Brain microvascular endothelial cell (primary cell): ENCODE measurements at regions not wholly inside any gene's neighbourhood (a gene's known extent, or its start where the extent isn't known, plus 50 kb on each side); places are given as distances from the start of the nearest gene placed in this dataset.

Experiments
- DNase-seq: peaks from one replicate; pipeline ENCODE4 v3.0.0-alpha.2; 2020
- H3K27ac ChIP-seq: fragments of 250-450 bp; sonication (Bioruptor Pico); 2 replicates; pipeline ENCODE4 v1.5.1; 2020; ENCODE audit warnings: mild to moderate bottlenecking, moderate library complexity
- H3K27me3 ChIP-seq: fragments of 250-450 bp; sonication (Bioruptor Pico); replicated peaks from 2 replicates; pipeline ENCODE4 v1.5.1; 2020; ENCODE audit warnings: mild to moderate bottlenecking
- H3K36me3 ChIP-seq: fragments of 250-450 bp; sonication (Bioruptor Pico); replicated peaks from 2 replicates; pipeline ENCODE4 v1.5.1; 2020; ENCODE audit warnings: mild to moderate bottlenecking
- H3K4me3 ChIP-seq: 2 replicates; pipeline ENCODE4 v1.5.1; 2011; ENCODE audit warnings: low read depth, mild to moderate bottlenecking, control low read depth, low read length, moderate library complexity
- CTCF ChIP-seq: IDR thresholded peaks from 2 replicates; pipeline ENCODE4 v1.5.1; 2011; ENCODE audit warnings: low read depth, mild to moderate bottlenecking, moderate library complexity, low read length, control low read depth, inconsistent platforms; ENCODE audit errors: missing control alignments
- in situ Hi-C: cut with HindIII; loops from 2 replicates; pipeline ENCODE4 v1.10.0; 2017; ENCODE audit warnings: low sequenced_read_pairs, low pct_ligation_motif_present

DNA sequence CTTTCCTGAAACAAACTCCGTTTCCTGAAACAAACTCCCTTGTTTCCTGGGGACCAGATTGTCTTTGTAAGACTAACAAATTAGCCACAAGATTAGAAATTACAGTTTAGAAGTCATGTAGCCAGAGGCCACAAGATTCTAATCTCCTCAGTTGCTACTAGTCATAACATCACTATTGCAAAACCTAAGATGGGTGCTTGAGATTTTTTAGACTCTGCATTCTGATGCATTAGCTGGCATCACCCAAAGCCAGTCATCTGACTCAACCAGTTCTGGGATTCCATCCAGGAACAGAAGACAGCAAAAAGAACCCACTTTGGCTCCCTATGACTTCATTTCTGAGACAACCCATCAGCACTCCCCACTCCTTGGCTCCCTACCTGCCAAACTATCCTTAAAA, 367.9 kb upstream of the MBL2 start:
- in situ Hi-C loops = no loop called here
- Histone ChIP-seq H3K4me3 (no peak overlapping the region), H3K36me3 (no peaks in the 10 kb centered on the region), H3K27ac (no peak overlapping the region), H3K27me3 (no peaks in the 10 kb centered on the region)
- DNase-seq = no peak
- TF ChIP-seq CTCF = no peak

DNA sequence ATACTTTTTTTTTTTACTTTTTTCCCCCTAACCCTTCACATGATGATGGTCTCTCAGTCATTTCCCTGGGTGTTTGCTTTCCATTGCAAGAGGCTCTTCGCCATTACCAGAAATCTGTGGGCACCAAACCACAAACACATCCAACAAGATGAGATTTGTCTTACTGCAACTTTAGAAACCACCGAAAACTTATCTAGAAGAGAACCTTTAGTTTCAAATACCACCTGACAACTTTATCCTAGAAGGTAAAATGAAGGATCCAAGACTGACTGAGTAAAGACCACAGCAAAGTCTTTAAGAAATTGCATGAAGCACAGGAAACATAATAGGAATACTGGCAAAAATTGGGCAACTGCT, 363.3 kb upstream of the MBL2 start:
- Histone ChIP-seq H3K27me3 (no peaks in the 10 kb centered on the region), H3K27ac (no peak overlapping the region), H3K4me3 (no peak overlapping the region), H3K36me3 (no peaks in the 10 kb centered on the region)
- in situ Hi-C loops = no loop called here
- no peak for DNase-seq
- TF ChIP-seq CTCF = no peak

DNA sequence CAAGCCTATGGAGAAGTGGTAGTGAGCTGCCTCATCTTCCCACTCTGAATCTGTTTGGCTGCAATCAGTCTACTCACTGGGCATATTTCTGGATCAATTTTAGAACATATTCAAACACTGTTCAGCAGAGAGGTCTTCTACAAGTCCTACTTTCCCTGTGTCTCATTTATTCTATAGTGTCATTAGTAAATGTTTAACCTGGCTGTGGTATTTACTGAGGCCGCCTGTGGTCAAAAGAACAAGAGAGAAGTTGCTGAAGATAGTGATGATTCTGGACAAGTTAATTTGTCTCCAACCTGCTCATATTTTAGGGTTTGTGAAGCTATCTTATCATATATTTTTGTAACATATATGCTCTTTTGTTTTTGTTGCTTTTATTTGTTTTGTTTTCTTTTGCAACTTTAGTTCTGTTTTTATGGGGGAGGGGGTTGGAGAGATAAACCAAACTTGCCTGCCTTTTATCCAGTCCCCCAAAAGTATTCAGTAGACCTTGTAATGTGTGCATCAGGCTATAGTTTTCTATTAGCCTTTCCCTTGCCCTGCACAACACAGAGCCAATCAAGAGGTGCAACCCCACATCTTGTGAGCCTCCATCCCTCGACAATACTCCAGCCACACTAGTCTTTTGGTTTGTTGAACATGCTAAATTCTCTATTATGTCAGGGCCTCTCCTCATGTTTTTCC, 362.8 kb upstream of the MBL2 start:
- Histone ChIP-seq H3K27ac (no peak overlapping the region), H3K27me3 (no peaks in the 10 kb centered on the region), H3K4me3 (no peak overlapping the region), H3K36me3 (no peaks in the 10 kb centered on the region)
- no peak for DNase-seq
- in situ Hi-C loops = no loop called here
- no peak for TF ChIP-seq CTCF

GRCh38 chr10:53134050-53134449, 361.5 kb upstream of the MBL2 start:
- no peak for DNase-seq
- Histone ChIP-seq H3K27me3 (no peaks in the 10 kb centered on the region), H3K27ac (no peak overlapping the region), H3K36me3 (no peaks in the 10 kb centered on the region), H3K4me3 (no peak overlapping the region)
- in situ Hi-C loops = no loop called here
- TF ChIP-seq CTCF = no peak

- H3K4me3 ChIP-seq = no peak overlapping the region
- no peak for DNase-seq
- TF ChIP-seq CTCF = no peak
- no peak overlapping the region for H3K27ac ChIP-seq
- in situ Hi-C loops = no loop called here
- no peaks in the 10 kb centered on the region for H3K27me3 ChIP-seq
- no peaks in the 10 kb centered on the region for H3K36me3 ChIP-seq
Observed at GRCh38 chr10:53130337-53130736, 357.8 kb upstream of the MBL2 start.

DNA sequence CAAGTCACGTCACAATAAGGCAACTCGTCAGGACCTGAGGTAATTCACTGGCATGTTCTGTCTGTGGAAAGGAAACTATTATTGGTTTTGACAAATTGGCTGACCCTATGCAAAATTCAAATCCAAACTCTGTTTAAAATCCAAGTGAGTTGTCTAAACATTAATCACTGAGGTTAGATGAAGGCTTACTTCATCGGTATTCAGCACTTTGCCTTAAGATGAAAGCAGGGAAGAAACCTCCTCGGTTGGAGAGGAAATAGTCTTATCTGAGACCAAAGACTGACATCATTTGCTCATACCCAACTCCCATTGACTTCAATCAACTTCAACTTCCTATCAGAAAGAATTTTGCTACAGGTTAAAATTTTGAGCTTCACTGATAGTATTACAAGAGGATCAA, 355.1 kb upstream of the MBL2 start:
- in situ Hi-C loops = no loop called here
- no peak for DNase-seq
- no peak overlapping the region for H3K27ac ChIP-seq
- TF ChIP-seq CTCF = no peak
- H3K4me3 ChIP-seq = no peak overlapping the region
- no peaks in the 10 kb centered on the region for H3K27me3 ChIP-seq
- no peaks in the 10 kb centered on the region for H3K36me3 ChIP-seq
